T-cell (primary cell): ENCODE measurements at regions not wholly inside any gene's neighbourhood (a gene's known extent, or its start where the extent isn't known, plus 50 kb on each side); places are given as distances from the start of the nearest gene placed in this dataset.
"Not testable (repeated sequence)": the region's sequence is repeated elsewhere in the genome, so short reads cannot be mapped to it uniquely, and the experiment has no call there.

Source experiments
- ATAC-seq, 4 experiments: fragments of 200-7000 bp in 3 of 4; fragments of 150-1000 bp in 1 of 4; cut with Tn5 transposase; replicated peaks in 1 of 4; 1 replicate in 3 of 4; 2 replicates in 1 of 4; pipeline ENCODE4 v1.10.0; 2021; ENCODE audit warnings: moderate library complexity in 3 of 4, mild to moderate bottlenecking in 2 of 4, moderate number of reproducible peaks in 1 of 4
- CTCF ChIA-PET, 2 donors: fragments of 300-600 bp; sonication (Branson Sonifier 250); formaldehyde crosslinking; loops; one replicate each; lab custom pipeline; 2022; ENCODE audit warnings: antibody characterized with exemption in 2 of 2; lab: Charles Lee
- POLR2A ChIA-PET, 2 donors: fragments of 300-600 bp; sonication (Branson Sonifier 250); formaldehyde crosslinking; loops; one replicate each; lab custom pipeline; 2022; ENCODE audit warnings: antibody characterized with exemption in 2 of 2; lab: Charles Lee
- DNase-seq, 35 experiments: peaks; one replicate each; pipeline versions ENCODE4 v3.0.0 to v3.0.0-alpha.2; 2013 to 2023
- H3K27ac ChIP-seq: one replicate; pipeline ENCODE4 v1.5.1; 2013; ENCODE audit warnings: low read length
- H3K27me3 ChIP-seq, 2 experiments: replicated peaks in 1 of 2; 1 replicate in 1 of 2; 2 replicates in 1 of 2; pipeline versions ENCODE4 v1.6.1 to v1.7.0; 2013; ENCODE audit warnings: low read length in 1 of 2, mixed read lengths in 1 of 2; ENCODE audit not compliant: control insufficient read depth in 2 of 2, insufficient read depth in 2 of 2; ENCODE audit errors: extremely low read depth in 1 of 2
- H3K36me3 ChIP-seq, 2 donors: 1 replicate in 1 of 2; 2 replicates in 1 of 2; pipeline versions ENCODE4 v1.6.1 to v1.7.0; 2013; ENCODE audit warnings: low read length in 1 of 2; ENCODE audit not compliant: control insufficient read depth in 2 of 2, insufficient read depth in 1 of 2; ENCODE audit errors: extremely low read depth in 1 of 2
- H3K4me1 ChIP-seq, 2 experiments: 1 replicate in 1 of 2; 2 replicates in 1 of 2; pipeline versions ENCODE4 v1.6.1 to v1.7.0; 2013; ENCODE audit warnings: low read length in 2 of 2, mixed read lengths in 1 of 2; ENCODE audit not compliant: insufficient read depth in 2 of 2, control insufficient read depth in 1 of 2; ENCODE audit errors: extremely low read depth in 1 of 2
- H3K4me3 ChIP-seq, 2 donors: 1 replicate in 1 of 2; 2 replicates in 1 of 2; pipeline versions ENCODE4 v1.5.1 to v1.7.0; 2013; ENCODE audit warnings: mild to moderate bottlenecking in 2 of 2, low read length in 1 of 2, moderate library complexity in 1 of 2; ENCODE audit not compliant: control insufficient read depth in 1 of 2; ENCODE audit errors: extremely low read depth in 1 of 2
- H3K9me3 ChIP-seq: 2 replicates; pipeline ENCODE4 v1.7.0; 2013
- H3K27ac Mint-ChIP-seq, 2 donors: one replicate each; pipeline ENCODE4 v1.8.0; 2020 to 2021; ENCODE audit warnings: mild to moderate bottlenecking in 2 of 2, mixed read lengths in 2 of 2
- H3K27me3 Mint-ChIP-seq, 2 donors: one replicate each; pipeline ENCODE4 v1.8.0; 2021 to 2022; ENCODE audit warnings: mixed read lengths in 2 of 2
- H3K36me3 Mint-ChIP-seq: one replicate; pipeline ENCODE4 v1.8.0; 2021; ENCODE audit warnings: mixed read lengths
- H3K4me1 Mint-ChIP-seq, 3 donors: one replicate each; pipeline ENCODE4 v1.8.0; 2020 to 2022; ENCODE audit warnings: mixed read lengths in 3 of 3, mild to moderate bottlenecking in 1 of 3
- H3K4me3 Mint-ChIP-seq, 3 donors: one replicate each; pipeline ENCODE4 v1.8.0; 2020 to 2022; ENCODE audit warnings: mild to moderate bottlenecking in 3 of 3, mixed read lengths in 3 of 3, moderate library complexity in 3 of 3
- H3K9me3 Mint-ChIP-seq, 3 donors: one replicate each; pipeline ENCODE4 v1.8.0; 2020 to 2022; ENCODE audit warnings: mixed read lengths in 3 of 3
- WGBS: methylation state at CpG from one replicate; pipeline ENCODE4 v1.1.5; 2013; ENCODE audit warnings: missing lambda C conversion rate; ENCODE audit not compliant: insufficient coverage; 5-methylcytosine and 5-hydroxymethylcytosine counted together

DNA sequence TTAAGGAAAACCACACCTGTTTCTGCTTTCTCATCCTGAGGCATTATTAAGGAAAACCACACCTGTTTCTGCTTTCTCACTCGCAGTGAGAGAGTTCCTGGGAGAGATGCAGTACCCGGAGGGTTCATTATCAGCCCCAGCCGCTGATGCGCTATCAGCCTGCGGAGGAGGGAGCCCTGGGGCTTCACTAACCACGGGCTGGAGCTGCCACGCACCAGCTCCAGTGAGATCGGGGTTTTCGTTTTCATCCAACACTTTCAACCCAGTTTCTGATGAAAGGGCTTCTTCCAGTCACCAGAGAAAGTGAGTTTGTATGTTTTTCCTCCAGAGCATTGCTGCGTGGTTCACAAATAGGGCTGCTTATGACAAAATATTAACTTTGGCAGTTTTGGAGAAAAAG lies 93.2 kb upstream of the PRKX start:
- Mint-ChIP-seq H3K4me3 (no peak overlapping the region), H3K27ac (no peak overlapping the region), H3K9me3 (no peaks in the 10 kb centered on the region), H3K4me1 (peaks cover 2 to 4% (median 3%) of the 10 kb centered on the region in 3 donors), H3K27me3 (peaks cover 25 to 31% of the 10 kb centered on the region in 2 donors), H3K36me3 (no peaks in the 10 kb centered on the region)
- Histone ChIP-seq H3K4me1 (peaks cover 0 to 2% of the 10 kb centered on the region in 2 experiments), H3K27me3 (peaks cover 3 to 4% of the 10 kb centered on the region in 2 experiments), H3K9me3 (no peaks in the 10 kb centered on the region), H3K27ac (no peak overlapping the region), H3K4me3 (no peak overlapping the region), H3K36me3 (no peaks in the 10 kb centered on the region)
- ChIA-PET CTCF (no interaction called here), POLR2A (no interaction called here)
- ATAC-seq, result no peak
- 63% methylated on average over 1 of the region's 10 CpGs for WGBS
- DNase-seq, result no peak

DNA sequence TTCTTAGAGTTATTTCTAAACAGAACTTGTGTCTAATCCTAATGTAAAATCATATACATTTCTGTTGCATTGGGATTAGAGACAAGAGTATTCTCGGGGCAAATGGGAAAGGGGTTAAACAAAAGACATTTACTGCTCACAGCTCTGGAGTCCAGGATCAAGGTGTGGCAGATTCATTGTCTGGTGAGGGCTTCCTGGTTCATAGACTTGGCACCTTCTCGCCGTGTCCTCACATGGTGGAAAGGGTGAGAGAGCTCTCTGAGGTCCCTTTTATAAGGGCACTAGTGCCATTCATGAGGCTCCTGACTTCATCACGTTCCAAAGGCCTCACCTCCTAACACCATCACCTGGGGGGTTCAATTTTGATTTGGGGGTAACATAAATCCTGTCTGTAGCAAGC lies 90.3 kb upstream of the PRKX start:
- no peaks in the 10 kb centered on the region for H3K36me3 ChIP-seq
- POLR2A ChIA-PET, result interaction anchor here in 1 of 2 donors (0.6 kb wide), 1 partner anchor 10 kb away, joined by 4 read pairs; no protein-coding TSS in a partner anchor
- Mint-ChIP-seq H3K36me3 (no peaks in the 10 kb centered on the region), H3K4me3 (no peak overlapping the region), H3K27me3 (peaks cover 18 to 30% of the 10 kb centered on the region in 2 donors), H3K9me3 (no peaks in the 10 kb centered on the region), H3K27ac (no peak overlapping the region), H3K4me1 (no peaks in the 10 kb centered on the region)
- no peaks in the 10 kb centered on the region for H3K9me3 ChIP-seq
- no peak overlapping the region for H3K27ac ChIP-seq
- whole genome bisulfite sequencing, result no CpG with 5 or more reads among the region's 4 CpGs
- H3K4me1 ChIP-seq, result no peaks in the 10 kb centered on the region
- DNase-seq (no peak), ATAC-seq (no peak)
- CTCF ChIA-PET, result no interaction called here
- no peak overlapping the region for H3K4me3 ChIP-seq
- peaks cover 3 to 4% of the 10 kb centered on the region in 2 experiments for H3K27me3 ChIP-seq

DNA sequence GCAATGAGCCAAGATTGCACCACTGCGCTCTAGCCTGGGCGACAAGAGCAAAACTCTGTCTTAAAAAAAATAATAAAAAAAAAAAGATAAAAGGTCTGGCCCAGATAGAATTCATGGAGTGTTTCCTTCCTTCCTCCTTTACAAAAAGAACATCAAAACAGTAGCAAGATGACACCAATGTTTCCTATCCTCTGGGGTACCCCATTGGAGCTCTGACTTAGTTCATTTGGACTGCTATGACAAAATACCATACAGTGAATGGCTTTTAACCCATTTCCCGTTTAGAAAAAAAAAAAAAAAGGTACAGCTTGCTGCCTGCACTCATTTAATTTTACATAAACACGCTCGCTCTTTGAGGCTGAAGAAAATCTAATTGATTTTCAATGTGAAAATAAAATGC lies 89.9 kb upstream of the PRKX start:
- CTCF ChIA-PET, result no interaction called here

DNA sequence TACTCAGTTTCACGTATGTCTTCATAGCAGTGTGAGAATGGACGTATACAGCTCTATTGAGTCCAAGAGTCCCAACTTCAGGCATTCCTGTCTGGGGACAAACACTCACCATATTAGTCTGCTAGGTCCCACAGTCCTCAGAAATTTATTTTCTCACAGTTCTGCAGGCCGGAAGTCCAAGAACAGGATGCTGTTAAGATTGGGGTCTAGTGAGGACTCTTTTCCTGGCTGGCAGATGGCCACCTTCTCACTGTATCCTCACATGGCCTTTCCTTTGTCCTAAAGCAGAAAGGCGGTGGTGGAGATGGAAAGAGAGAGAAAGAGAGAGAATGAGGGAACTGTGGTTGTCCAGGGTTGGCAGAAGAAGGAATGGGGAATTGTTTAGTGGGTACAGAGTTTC lies 82.0 kb upstream of the PRKX start:
- H3K36me3 Mint-ChIP-seq, H3K27ac Mint-ChIP-seq, H3K4me1 ChIP-seq, H3K27ac ChIP-seq, H3K27me3 ChIP-seq, H3K4me1 Mint-ChIP-seq, H3K4me3 ChIP-seq, H3K4me3 Mint-ChIP-seq, H3K9me3 ChIP-seq, H3K9me3 Mint-ChIP-seq, H3K36me3 ChIP-seq, DNase-seq, POLR2A ChIA-PET, CTCF ChIA-PET, ATAC-seq: not testable (repeated sequence)
- peaks cover 0 to 36% of the 10 kb centered on the region in 2 donors for H3K27me3 Mint-ChIP-seq
- WGBS, result no CpG with 5 or more reads among the region's 4 CpGs

More for the DNA sequence above, 89.9 kb upstream of the PRKX start:
- WGBS, result no CpG with 5 or more reads among the region's 5 CpGs
- H3K4me3 Mint-ChIP-seq, result no peak overlapping the region
- H3K36me3 Mint-ChIP-seq, result no peaks in the 10 kb centered on the region
- peaks cover 15 to 29% of the 10 kb centered on the region in 2 donors for H3K27me3 Mint-ChIP-seq
- no peaks in the 10 kb centered on the region for H3K9me3 ChIP-seq
- no peaks in the 10 kb centered on the region for H3K4me1 Mint-ChIP-seq
- H3K27ac ChIP-seq, result no peak overlapping the region
- POLR2A ChIA-PET, result interaction anchor here in 1 of 2 donors (0.6 kb wide), 1 partner anchor 9 kb away, joined by 4 read pairs; no protein-coding TSS in a partner anchor
- H3K4me3 ChIP-seq, result no peak overlapping the region
- peaks cover 3 to 4% of the 10 kb centered on the region in 2 experiments for H3K27me3 ChIP-seq
- DNase-seq (no peak), ATAC-seq (no peak)
- H3K4me1 ChIP-seq, result no peaks in the 10 kb centered on the region
- H3K9me3 Mint-ChIP-seq, result no peaks in the 10 kb centered on the region
- no peaks in the 10 kb centered on the region for H3K36me3 ChIP-seq
- H3K27ac Mint-ChIP-seq, result no peak overlapping the region

DNA sequence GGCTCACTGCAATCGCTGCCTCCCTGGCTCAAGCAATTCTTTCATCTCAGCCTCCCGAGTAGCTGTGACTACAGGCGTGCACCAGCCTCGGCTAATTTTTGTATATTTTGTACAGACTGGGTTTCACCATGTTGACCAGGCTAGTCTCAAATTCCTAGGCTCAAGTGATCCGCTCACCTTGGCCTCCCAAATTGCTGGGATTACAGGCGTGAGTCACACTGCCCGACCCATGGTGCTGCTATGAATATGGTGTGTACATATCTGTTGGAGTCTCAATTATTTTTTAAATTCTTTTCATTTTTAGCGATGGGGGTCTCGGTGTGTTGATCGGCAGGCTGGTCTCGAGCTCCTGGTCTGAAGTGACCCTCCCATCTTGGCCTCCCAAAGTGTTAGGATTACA lies 78.0 kb upstream of the PRKX start:
- DNase-seq, result no peak
- whole genome bisulfite sequencing, result no CpG with 5 or more reads among the region's 11 CpGs
- no peak for ATAC-seq
- ChIA-PET POLR2A (no interaction called here), CTCF (no interaction called here)
- H3K27ac ChIP-seq, result no peak overlapping the region
- Mint-ChIP-seq H3K9me3 (no peaks in the 10 kb centered on the region), H3K27ac (no peak overlapping the region), H3K4me3 (no peak overlapping the region), H3K27me3 (peaks cover 0 to 27% of the 10 kb centered on the region in 2 donors), H3K36me3 (no peaks in the 10 kb centered on the region), H3K4me1 (peaks cover 3 to 15% (median 14%) of the 10 kb centered on the region in 3 donors)
- peaks cover 0 to 4% of the 10 kb centered on the region in 2 experiments for H3K4me1 ChIP-seq
- no peaks in the 10 kb centered on the region for H3K9me3 ChIP-seq
- no peak overlapping the region for H3K4me3 ChIP-seq
- H3K36me3 ChIP-seq, result no peaks in the 10 kb centered on the region
- H3K27me3 ChIP-seq, result peaks cover 0 to 2% of the 10 kb centered on the region in 2 experiments

DNA sequence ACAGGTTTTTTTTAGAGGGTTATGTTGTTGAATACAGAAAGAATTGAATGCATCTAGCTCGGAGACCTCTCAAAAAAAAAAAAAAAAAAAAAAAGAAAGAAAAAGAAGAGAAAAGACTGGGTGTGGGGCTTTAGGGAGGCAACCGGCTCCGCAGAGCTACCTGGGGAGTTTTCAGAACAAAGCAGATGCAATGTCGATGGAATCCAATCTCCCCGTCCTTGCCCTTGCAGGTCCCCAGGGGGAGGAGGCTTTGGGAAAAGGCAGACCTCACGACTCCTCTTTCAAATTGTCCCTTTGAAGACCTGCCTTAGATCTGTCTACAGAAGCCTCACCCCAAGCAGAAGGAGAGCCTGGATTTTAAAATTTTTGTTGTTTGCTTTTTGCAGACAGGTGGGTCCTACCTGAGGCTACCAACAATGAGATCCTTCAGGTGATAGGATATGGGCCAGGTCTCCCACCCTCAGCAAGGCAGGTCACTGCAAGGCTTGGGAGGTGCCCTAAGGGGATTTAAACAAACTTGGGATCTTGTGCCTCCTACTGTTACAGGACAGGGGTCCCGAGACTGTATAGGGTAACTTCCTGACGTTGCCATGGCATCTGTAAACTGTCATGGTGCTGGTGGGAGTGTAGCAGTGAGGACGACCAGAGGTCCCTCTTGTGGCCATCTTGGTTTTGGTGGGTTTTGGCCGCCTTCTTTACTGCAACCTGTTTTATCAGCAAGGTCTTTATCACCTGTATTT lies 75.2 kb upstream of the PRKX start:
- ChIA-PET CTCF (interaction anchor here in 1 of 2 donors (0.6 to 1.4 kb wide), 3 partner anchors 23 to 137 kb away, joined by 3 to 5 read pairs (median 4); no protein-coding TSS in a partner anchor), POLR2A (interaction anchor here in 1 of 2 donors (0.6 kb wide), 2 partner anchors 8 to 146 kb away, joined by 3 to 4 read pairs; no protein-coding TSS in a partner anchor)
- peaks cover 0 to 4% of the 10 kb centered on the region in 2 experiments for H3K4me1 ChIP-seq
- DNase-seq, result peak in 15 of 35 experiments; percentile 1 to 40 (median 6)
- H3K36me3 Mint-ChIP-seq, result no peaks in the 10 kb centered on the region
- no peak overlapping the region for H3K27ac Mint-ChIP-seq
- peaks cover 0 to 22% of the 10 kb centered on the region in 2 donors for H3K27me3 Mint-ChIP-seq
- no peak overlapping the region for H3K4me3 ChIP-seq
- H3K36me3 ChIP-seq, result no peaks in the 10 kb centered on the region
- no peak overlapping the region for H3K27ac ChIP-seq
- H3K9me3 Mint-ChIP-seq, result peaks cover 0 to 5% (median 4%) of the 10 kb centered on the region in 3 donors
- H3K4me3 Mint-ChIP-seq, result no peak overlapping the region
- ATAC-seq, result peak in 1 of 4 experiments; percentile 54
- peaks cover 3 to 14% (median 9%) of the 10 kb centered on the region in 3 donors for H3K4me1 Mint-ChIP-seq
- H3K9me3 ChIP-seq, result no peaks in the 10 kb centered on the region
- no CpG with 5 or more reads among the region's 10 CpGs for WGBS
- peaks cover 0 to 2% of the 10 kb centered on the region in 2 experiments for H3K27me3 ChIP-seq
